Activated B cell treated with CpG ODN at 0.5 μM for 24 hours (primary cell): ENCODE measurements at regions not wholly inside any gene's neighbourhood (a gene's known extent, or its start where the extent isn't known, plus 50 kb on each side); places are given as distances from the start of the nearest gene placed in this dataset.

Experiments used
- ATAC-seq: fragments of 200-7000 bp; cut with Tn5 transposase; one replicate; pipeline ENCODE4 v1.10.0; 2021; ENCODE audit warnings: low read depth, mild to moderate bottlenecking, moderate library complexity
- CTCF ChIA-PET: fragments of 350-600 bp; sonication (Branson Sonifier 250); formaldehyde crosslinking; loops from one replicate; lab custom pipeline; 2021; ENCODE audit warnings: antibody characterized with exemption; lab: Charles Lee
- POLR2A ChIA-PET: fragments of 350-600 bp; sonication (Branson Sonifier 250); formaldehyde crosslinking; loops from one replicate; lab custom pipeline; 2021; ENCODE audit warnings: antibody characterized with exemption; lab: Charles Lee
- DNase-seq: peaks from one replicate; pipeline ENCODE4 v3.0.0; 2022
- H3K27ac Mint-ChIP-seq: one replicate; pipeline ENCODE4 v1.8.0; 2020; ENCODE audit warnings: mixed read lengths
- H3K27me3 Mint-ChIP-seq: one replicate; pipeline ENCODE4 v1.8.0; 2021; ENCODE audit warnings: mixed read lengths
- H3K36me3 Mint-ChIP-seq: one replicate; pipeline ENCODE4 v1.8.0; 2021; ENCODE audit warnings: low read depth, mixed read lengths
- H3K4me1 Mint-ChIP-seq: one replicate; pipeline ENCODE4 v1.8.0; 2021; ENCODE audit warnings: mixed read lengths
- H3K4me3 Mint-ChIP-seq: one replicate; pipeline ENCODE4 v1.8.0; 2020; ENCODE audit warnings: mild to moderate bottlenecking, mixed read lengths
- H3K9me3 Mint-ChIP-seq: one replicate; pipeline ENCODE4 v1.8.0; 2020; ENCODE audit warnings: mixed read lengths
- intact Hi-C: fragments of 100-400 bp; cut with micrococcal nuclease; formaldehyde crosslinking; loops from one replicate; pipeline ENCODE4 v1.15.1; 2024
- TF ChIP-seq, protein P1 (sequence below): fragments of 200-600 bp; IDR thresholded peaks from one replicate; pipeline ENCODE4 v1.8.0; 2022; ENCODE audit warnings: antibody characterized with exemption, mild to moderate bottlenecking

DNA sequence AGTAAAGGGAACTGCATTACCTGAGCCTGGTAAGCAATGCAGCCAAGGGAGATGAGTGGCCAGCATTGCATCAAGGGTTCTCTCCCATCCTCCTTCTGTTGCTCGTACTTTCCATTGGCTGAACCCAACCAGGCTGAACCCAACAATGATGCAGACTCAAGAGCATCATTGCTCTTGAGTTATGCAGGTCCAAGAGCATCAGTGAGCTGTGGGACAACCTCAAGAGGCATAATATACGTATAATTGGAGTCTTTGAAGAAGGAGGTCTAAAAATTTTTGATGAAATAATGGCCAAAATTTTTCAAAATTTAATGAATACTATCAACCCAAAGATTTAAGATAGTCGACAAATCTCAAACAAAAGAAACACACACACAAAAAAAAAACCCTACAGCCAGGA, 213.0 kb downstream of the RNF152 start:
- ATAC-seq, result no peak
- peaks cover 8% of the 10 kb centered on the region for H3K9me3 Mint-ChIP-seq
- CTCF ChIA-PET, result no interaction called here
- H3K27me3 Mint-ChIP-seq, result peaks cover 2% of the 10 kb centered on the region
- H3K4me3 Mint-ChIP-seq, result no peak overlapping the region
- no peak overlapping the region for H3K27ac Mint-ChIP-seq
- no peaks in the 10 kb centered on the region for H3K36me3 Mint-ChIP-seq
- H3K4me1 Mint-ChIP-seq, result no peaks in the 10 kb centered on the region
- intact Hi-C loops, result no loop called here
- TF ChIP-seq, protein P1, sequence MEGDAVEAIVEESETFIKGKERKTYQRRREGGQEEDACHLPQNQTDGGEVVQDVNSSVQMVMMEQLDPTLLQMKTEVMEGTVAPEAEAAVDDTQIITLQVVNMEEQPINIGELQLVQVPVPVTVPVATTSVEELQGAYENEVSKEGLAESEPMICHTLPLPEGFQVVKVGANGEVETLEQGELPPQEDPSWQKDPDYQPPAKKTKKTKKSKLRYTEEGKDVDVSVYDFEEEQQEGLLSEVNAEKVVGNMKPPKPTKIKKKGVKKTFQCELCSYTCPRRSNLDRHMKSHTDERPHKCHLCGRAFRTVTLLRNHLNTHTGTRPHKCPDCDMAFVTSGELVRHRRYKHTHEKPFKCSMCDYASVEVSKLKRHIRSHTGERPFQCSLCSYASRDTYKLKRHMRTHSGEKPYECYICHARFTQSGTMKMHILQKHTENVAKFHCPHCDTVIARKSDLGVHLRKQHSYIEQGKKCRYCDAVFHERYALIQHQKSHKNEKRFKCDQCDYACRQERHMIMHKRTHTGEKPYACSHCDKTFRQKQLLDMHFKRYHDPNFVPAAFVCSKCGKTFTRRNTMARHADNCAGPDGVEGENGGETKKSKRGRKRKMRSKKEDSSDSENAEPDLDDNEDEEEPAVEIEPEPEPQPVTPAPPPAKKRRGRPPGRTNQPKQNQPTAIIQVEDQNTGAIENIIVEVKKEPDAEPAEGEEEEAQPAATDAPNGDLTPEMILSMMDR, result no peak
- POLR2A ChIA-PET, result no interaction called here
- DNase-seq, result no peak

DNA sequence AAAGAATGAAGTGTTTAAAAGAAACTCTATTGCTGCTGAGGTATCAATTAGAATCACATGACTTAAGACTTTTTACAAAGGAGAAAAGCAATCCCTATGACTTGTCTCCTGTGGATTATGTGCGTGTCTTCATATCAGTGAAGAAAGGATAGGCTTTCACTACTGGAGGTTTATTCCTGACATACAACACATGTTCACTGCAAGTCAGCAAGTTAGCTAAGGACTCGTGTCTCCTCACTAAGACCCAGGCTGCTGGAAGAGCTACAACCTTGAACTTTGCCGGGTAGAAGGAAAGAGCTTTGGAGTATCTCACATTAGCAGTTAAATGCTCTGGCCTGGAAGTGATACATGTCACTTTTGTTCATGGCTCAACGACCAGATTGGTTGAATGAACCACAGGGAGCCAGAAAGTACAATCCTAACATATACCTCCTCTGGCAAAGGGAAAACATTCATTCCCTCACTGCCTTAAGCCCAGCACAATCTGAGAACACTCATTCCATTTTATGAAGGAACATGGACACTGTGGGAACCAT, 215.3 kb downstream of the RNF152 start:
- Mint-ChIP-seq H3K4me1 (no peaks in the 10 kb centered on the region), H3K9me3 (peaks cover 8% of the 10 kb centered on the region), H3K27me3 (peaks cover 5% of the 10 kb centered on the region), H3K4me3 (no peak overlapping the region), H3K27ac (no peak overlapping the region), H3K36me3 (no peaks in the 10 kb centered on the region)
- ATAC-seq, result no peak
- POLR2A ChIA-PET, result no interaction called here
- DNase-seq, result no peak
- TF ChIP-seq, protein P1, result no peak
- CTCF ChIA-PET, result no interaction called here
- intact Hi-C loops, result no loop called here

DNA sequence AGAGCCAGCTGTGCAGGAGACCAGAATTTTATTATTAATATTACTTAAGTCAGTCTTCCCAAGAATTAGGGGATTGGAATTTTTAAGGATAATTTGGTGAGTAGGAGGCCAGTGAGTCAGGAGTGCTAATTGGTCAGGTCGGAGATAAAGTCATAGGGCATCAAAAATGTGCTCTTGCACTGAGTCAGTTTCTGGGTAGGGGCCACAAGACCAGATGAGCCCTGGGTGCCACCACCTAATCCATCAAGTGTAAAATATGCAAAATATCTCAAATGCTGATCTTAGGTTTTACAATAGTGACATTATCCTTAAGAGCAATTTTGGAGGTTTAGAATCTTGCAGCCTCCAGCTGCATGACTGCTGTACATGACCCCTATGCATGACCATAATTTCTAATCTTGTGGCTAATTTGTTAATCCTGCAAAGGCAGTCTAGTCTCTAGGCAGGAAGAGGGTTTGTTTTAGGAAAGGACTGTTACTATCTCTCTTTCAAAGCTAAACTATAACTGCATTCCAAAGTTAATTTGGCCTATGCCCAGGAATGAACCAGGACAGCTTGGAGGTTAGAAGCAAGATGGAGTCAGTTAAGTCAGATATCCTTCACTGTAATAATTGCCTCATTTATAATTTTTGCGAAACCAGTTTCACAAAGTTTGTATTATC, 215.9 kb downstream of the RNF152 start:
- POLR2A ChIA-PET, result no interaction called here
- peaks cover 5% of the 10 kb centered on the region for H3K27me3 Mint-ChIP-seq
- TF ChIP-seq, protein P1, result no peak
- intact Hi-C loops, result no loop called here
- CTCF ChIA-PET, result no interaction called here
- no peak overlapping the region for H3K27ac Mint-ChIP-seq
- ATAC-seq, result no peak
- no peak for DNase-seq
- peaks cover 8% of the 10 kb centered on the region for H3K9me3 Mint-ChIP-seq
- no peaks in the 10 kb centered on the region for H3K4me1 Mint-ChIP-seq
- no peaks in the 10 kb centered on the region for H3K36me3 Mint-ChIP-seq
- H3K4me3 Mint-ChIP-seq, result no peak overlapping the region

DNA sequence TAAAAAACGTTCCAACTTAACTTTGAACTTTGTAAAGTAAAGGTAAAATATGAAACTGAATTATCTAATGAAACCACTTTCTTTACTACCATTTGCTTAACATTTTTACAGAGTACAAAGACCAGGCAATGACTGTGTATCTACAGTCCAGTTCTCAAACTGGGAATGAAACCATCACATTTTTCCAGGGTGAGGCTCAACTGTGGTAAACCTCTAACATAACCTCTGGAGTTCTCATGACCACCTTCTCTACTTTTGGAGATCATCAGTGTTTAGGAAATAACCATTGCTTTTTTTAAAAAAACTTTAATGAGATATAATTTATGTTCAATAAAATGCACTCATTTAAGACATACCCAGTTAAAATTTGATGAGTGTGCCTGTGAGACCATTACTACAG, 223.5 kb downstream of the RNF152 start:
- Mint-ChIP-seq H3K4me1 (no peaks in the 10 kb centered on the region), H3K27ac (no peak overlapping the region), H3K36me3 (no peaks in the 10 kb centered on the region), H3K9me3 (no peaks in the 10 kb centered on the region), H3K27me3 (peaks cover 3% of the 10 kb centered on the region), H3K4me3 (no peak overlapping the region)
- ATAC-seq (no peak), DNase-seq (no peak)
- CTCF ChIA-PET, result no interaction called here
- POLR2A ChIA-PET, result no interaction called here
- TF ChIP-seq, protein P1, result no peak
- intact Hi-C loops, result no loop called here

DNA sequence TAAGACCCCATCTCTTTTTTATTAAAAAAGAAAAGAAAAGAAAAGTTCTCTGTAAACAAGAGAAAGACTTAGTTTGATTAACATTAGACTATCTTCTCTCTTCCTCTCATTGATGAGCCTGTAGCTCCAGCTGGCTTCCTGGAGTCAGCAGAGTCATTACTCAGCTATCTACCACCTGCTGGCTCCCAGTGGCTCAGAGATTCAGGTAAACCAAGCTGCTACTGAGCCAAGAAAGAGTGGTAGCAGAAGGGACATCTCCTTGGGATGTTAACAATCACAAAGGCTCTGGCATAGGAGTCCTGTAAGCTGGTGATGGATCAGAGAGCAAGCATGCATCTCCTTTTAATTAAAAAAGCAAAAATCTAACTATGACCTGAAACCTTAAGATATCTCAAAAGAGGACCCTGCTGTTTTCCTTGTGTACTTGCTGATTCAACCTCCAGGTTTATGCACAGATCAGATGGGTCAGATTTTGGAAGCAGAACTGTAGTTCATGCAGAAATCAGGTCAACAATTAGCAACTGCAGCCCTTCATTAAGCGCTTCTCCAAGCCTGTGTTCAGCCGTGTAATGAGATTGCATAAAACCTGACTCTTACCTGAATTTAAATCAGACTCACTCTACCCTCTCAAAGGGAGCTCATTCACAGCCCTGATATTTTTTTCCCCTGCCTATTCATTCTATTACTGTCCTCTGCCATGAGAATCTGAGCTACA, 225.8 kb downstream of the RNF152 start:
- Mint-ChIP-seq H3K9me3 (no peaks in the 10 kb centered on the region), H3K27me3 (peaks cover 4% of the 10 kb centered on the region), H3K27ac (no peak overlapping the region), H3K4me3 (no peak overlapping the region), H3K4me1 (no peaks in the 10 kb centered on the region), H3K36me3 (no peaks in the 10 kb centered on the region)
- intact Hi-C loops, result no loop called here
- no peak for ATAC-seq
- ChIA-PET POLR2A (no interaction called here), CTCF (no interaction called here)
- no peak for DNase-seq
- TF ChIP-seq, protein P1, result no peak
